ENCODE measurements at regions not wholly inside any gene's neighbourhood (a gene's known extent, or its start where the extent isn't known, plus 50 kb on each side); places are given as distances from the start of the nearest gene placed in this dataset.

- no peak overlapping the region for H3K4me3 ChIP-seq
- H3K9me3 ChIP-seq (ENCODE audit: control insufficient read depth in 4 of 4, insufficient read depth in 3 of 4, low read length in 3 of 4) = no peaks in the 10 kb centered on the region
- WGBS, 2 donors = 82 to 87% methylated on average over 8 of the region's 8 CpGs
- DNase-seq (no peak), ATAC-seq (ENCODE audit: insufficient read depth, low FRiP score) (no peak)
- no peaks in the 10 kb centered on the region for H3K36me3 ChIP-seq (ENCODE audit: control insufficient read depth in 4 of 4, insufficient read depth in 4 of 4, low read length in 4 of 4)
- no peak overlapping the region for H3K27ac ChIP-seq (ENCODE audit: low read depth in 1 of 2, low read length in 1 of 2)
- H3K27me3 ChIP-seq (ENCODE audit: control insufficient read depth in 3 of 3, insufficient read depth in 3 of 3, low read length in 2 of 3) = no peaks in the 10 kb centered on the region
- peaks cover 0 to 9% (median 0%) of the 10 kb centered on the region in 5 donors for H3K4me1 ChIP-seq (ENCODE audit: control insufficient read depth in 5 of 5, insufficient read depth in 5 of 5, low read length in 5 of 5)
- H3K9ac ChIP-seq (ENCODE audit: insufficient read depth in 1 of 2, low read length in 2 of 2) = no peak overlapping the region
- no peak for TF ChIP-seq CTCF (IDR thresholded peaks at IDR 0.05; ENCODE audit: control extremely low read depth, extremely low read depth)
Observed at GRCh38 chr2:67851956-67852824, 210.6 kb downstream of the C1D start.

GRCh38 chr2:67854103-67854743 is 208.6 kb downstream of the C1D start:
- no peak overlapping the region for H3K4me3 ChIP-seq
- DNase-seq (no peak), ATAC-seq (ENCODE audit: insufficient read depth, low FRiP score) (no peak)
- no peaks in the 10 kb centered on the region for H3K36me3 ChIP-seq (ENCODE audit: control insufficient read depth in 4 of 4, insufficient read depth in 4 of 4, low read length in 4 of 4)
- TF ChIP-seq CTCF (IDR thresholded peaks at IDR 0.05; ENCODE audit: control extremely low read depth, extremely low read depth) = no peak
- 84 to 87% methylated on average over 6 of the region's 6 CpGs for WGBS, 2 donors
- H3K4me1 ChIP-seq (ENCODE audit: control insufficient read depth in 5 of 5, insufficient read depth in 5 of 5, low read length in 5 of 5) = no peaks in the 10 kb centered on the region
- H3K27ac ChIP-seq (ENCODE audit: low read depth in 1 of 2, low read length in 1 of 2) = no peak overlapping the region
- H3K9ac ChIP-seq (ENCODE audit: insufficient read depth in 1 of 2, low read length in 2 of 2) = no peak overlapping the region
- H3K9me3 ChIP-seq (ENCODE audit: control insufficient read depth in 4 of 4, insufficient read depth in 3 of 4, low read length in 3 of 4) = peaks cover 0 to 1% (median 0%) of the 10 kb centered on the region in 4 donors
- no peaks in the 10 kb centered on the region for H3K27me3 ChIP-seq (ENCODE audit: control insufficient read depth in 3 of 3, insufficient read depth in 3 of 3, low read length in 2 of 3)

- TF ChIP-seq CTCF (IDR thresholded peaks at IDR 0.05; ENCODE audit: control extremely low read depth, extremely low read depth) = no peak
- no peak for DNase-seq
- Histone ChIP-seq H3K27me3 (ENCODE audit: control insufficient read depth in 3 of 3, insufficient read depth in 3 of 3, low read length in 2 of 3) (no peaks in the 10 kb centered on the region), H3K4me1 (ENCODE audit: control insufficient read depth in 5 of 5, insufficient read depth in 5 of 5, low read length in 5 of 5) (no peaks in the 10 kb centered on the region), H3K9ac (ENCODE audit: insufficient read depth in 1 of 2, low read length in 2 of 2) (no peak overlapping the region), H3K27ac (ENCODE audit: low read depth in 1 of 2, low read length in 1 of 2) (no peak overlapping the region), H3K4me3 (no peak overlapping the region), H3K9me3 (ENCODE audit: control insufficient read depth in 4 of 4, insufficient read depth in 3 of 4, low read length in 3 of 4) (peaks cover 0 to 1% (median 0%) of the 10 kb centered on the region in 4 donors), H3K36me3 (ENCODE audit: control insufficient read depth in 4 of 4, insufficient read depth in 4 of 4, low read length in 4 of 4) (no peaks in the 10 kb centered on the region)
- 84 to 86% methylated on average over 1 of the region's 1 CpG for WGBS, 2 donors
- ATAC-seq (ENCODE audit: insufficient read depth, low FRiP score) = no peak
Observed at GRCh38 chr2:67854798-67855197, 208.0 kb downstream of the C1D start.
